DMS53 treated with DMSO at 0.1 percent for 48 hours (cell line): ENCODE measurements at regions not wholly inside any gene's neighbourhood (a gene's known extent, or its start where the extent isn't known, plus 50 kb on each side); places are given as distances from the start of the nearest gene placed in this dataset.

Experiments
- DNase-seq: peaks from one replicate; lab custom pipeline; 2025; ENCODE audit not compliant: unreplicated experiment; lab: John Stamatoyannopoulos, UW

DNA sequence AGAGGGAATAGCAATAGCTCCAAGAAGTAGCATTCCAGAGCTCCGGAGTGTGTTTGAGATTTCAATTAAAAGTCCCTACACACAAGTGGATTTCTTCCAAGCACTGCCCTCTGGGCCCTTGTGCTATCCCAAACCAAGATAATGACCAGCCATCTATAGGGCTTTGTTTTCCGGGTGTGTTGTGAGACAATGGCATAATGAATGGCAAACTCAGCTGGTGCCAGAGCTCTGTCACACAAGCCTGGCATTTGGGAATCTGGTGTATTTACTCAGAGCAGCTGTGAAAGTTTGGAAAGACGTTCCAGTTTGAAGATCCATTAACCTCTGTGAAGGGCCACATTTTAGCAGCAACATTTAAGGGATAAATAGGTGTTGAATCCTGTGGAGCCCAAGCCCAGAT is 61.2 kb upstream of the TMTC2 start:
- DNase-seq = no peak

DNA sequence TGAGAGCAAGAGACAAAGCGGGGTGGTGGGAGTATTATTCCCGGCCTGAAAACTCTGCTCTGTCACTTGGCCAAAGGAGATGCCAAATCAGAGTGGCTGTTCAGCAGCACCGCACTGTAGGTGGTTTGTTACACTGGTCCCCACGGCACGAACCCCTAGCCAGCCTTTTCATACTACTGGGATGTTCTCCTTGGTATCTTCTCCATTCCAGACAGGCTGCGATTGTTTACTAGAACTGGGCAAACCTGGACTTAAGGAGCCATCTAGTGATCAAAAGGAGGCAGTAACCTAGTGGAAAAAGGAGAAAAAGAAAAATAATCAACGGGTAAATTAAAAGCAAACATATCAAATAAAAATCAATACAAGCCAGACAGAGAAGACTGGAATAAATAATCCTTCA is 58.9 kb upstream of the TMTC2 start:
- DNase-seq = peak; percentile 75

DNA sequence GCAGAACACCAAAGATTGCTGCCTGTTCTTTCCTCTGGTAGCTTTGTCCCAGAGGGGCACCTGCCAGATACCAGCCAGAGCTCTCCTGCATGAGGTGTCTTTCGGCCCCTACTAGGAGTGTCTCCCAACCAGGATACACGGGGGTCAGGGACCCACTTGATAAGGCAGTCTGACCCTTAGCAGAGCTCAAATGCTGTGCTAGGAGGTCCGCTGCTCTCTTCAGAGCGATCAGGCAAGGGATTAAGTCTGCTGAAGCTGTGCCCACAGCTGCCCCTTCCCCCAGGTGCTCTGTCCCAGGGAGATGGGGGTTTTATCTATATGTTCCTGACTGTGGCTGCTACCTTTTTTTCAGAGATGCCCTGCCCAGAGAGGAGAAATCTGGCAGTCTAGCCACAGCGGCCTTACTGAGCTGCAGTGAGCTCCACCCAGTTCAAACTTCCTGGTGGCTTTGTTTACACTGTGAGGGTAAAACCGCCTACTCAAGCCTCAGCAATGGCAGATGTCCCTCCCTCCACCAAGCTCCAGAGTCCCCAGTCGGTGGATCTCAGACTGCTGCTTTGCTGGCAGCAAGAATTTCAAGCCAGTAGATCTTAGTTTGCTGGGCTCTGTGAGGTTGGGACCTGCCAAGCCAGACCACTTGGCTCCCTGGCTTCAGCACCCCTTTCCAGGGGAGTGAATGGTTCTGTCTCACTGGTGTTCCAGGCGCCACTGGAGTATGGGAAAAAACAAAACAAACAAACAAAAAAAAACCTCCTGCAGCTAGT is 52.0 kb upstream of the TMTC2 start:
- peak; percentile 94 for DNase-seq

DNA sequence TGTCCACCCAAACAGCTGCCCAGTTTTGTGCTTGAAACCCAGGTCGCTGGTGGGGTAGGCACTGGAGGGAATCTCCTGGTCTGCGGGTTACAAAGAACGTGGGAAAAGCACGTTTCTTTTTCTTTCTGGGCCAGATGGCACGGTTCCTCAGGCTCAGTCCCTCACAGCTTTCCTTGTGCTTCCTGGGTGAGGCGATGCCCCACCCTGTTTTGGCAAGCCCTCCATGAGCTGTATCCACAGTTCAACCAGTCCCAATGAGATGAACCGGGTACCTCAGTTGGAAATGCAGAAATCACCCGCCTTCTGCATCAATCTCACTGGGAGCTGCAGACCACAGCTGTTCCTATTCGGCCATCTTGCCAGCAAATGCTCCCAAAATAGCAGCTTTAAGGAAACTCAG is 51.4 kb upstream of the TMTC2 start:
- peak; percentile 78 for DNase-seq
